GM19193 (cell line): ENCODE measurements at regions not wholly inside any gene's neighbourhood (a gene's known extent, or its start where the extent isn't known, plus 50 kb on each side); places are given as distances from the start of the nearest gene placed in this dataset.

ENCODE experiments used
- POLR2A ChIP-seq: IDR thresholded peaks from 4 replicates; pipeline ENCODE4 v1.6.1; 2011; ENCODE audit not compliant: insufficient read depth, insufficient read length; ENCODE audit errors: extremely low read depth

DNA sequence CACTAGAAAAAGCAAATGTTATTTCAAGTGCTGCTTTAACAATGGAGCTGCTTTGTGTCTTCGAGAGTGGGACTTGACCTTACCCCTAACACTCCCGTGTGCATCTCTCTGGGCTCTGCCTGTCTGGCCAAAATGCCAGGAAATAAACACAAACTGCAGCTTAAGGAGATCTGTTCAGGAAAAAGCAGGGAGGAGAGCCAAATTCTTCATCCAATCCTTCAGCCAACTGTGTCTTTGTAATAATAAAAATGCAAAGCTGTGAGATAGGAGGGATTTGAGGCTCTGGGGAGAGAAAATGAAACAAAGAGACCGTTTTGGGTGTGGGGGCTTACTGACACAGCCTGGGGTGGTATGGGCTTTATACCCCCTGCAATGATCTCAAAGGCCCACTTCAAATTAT, 85.8 kb upstream of the WSCD2 start:
- TF ChIP-seq POLR2A = no peak

DNA sequence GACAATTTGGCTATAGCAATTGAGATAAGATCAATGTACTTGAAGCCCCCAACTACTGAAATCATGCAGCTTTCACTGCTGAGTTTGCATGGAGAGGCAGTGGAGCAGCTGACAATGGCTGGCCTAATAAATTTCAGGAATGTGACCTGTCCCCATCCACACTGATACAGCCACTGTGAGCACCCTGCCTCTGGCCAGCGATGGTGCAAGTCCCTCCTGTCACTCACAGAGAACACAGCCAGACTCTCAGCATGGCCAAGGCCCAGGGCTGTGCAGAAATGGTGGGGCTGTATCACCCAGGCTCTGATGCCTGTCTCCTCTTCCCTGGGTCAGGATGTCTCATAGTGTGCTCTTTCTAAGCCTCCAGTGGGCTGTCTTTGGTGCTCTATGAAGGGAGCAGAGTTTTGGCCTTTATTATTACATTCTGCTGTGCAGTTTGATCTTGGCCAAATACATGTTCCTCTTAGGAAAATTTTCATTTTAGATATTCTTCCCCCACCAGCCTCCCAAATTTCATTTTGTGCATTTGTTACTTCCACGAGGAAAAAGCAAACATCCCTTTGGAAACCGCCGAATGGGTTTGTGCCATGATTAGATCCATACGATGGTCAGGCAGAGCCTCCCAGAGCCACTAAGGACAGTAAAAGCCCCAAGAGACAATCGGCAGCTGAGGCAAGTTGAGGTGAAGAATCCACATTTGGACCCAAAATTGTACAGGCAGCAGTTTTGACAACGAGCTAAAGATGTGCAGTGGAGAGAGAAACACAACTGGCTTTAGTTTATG, 85.1 kb upstream of the WSCD2 start:
- TF ChIP-seq POLR2A = no peak

DNA sequence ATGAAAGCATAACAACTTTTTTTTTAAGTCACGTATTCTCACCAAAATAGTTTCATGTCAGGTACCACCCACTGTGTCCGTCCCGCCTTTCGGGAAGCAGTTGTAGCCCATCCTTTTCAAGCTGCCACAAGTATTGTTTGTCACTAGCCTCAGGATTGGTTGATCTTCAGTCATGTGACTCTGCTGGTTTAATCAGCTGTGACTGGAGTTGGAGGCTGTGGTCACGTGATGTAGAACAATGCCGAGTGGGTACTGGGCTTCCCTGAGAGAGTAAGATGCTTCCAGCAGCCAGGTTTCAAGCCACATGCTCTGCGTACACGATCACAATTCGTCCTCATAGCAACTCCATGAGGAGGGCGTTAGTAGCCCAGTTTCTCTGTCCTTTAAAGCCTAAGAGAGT, 83.0 kb upstream of the WSCD2 start:
- TF ChIP-seq POLR2A = no peak

DNA sequence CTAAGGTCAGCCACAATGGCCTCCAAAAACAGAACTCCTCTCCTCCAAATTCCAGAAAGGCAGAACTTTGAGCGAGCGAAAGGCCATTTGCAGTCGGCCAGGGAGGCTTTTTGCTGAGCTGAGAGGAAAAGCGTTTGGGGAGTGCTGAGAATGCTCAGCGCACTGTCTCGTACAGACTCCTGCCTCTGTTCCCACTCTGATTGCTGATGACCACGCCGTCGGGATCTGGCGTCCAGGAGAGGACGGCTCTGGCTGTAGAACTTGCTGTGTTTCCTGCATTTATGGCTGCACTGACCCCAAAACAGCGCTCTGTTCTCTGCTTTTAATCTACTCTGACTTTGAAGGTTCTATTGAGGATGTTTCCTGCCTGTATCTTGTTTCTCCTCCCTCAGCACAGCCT, 82.4 kb upstream of the WSCD2 start:
- TF ChIP-seq POLR2A = no peak

DNA sequence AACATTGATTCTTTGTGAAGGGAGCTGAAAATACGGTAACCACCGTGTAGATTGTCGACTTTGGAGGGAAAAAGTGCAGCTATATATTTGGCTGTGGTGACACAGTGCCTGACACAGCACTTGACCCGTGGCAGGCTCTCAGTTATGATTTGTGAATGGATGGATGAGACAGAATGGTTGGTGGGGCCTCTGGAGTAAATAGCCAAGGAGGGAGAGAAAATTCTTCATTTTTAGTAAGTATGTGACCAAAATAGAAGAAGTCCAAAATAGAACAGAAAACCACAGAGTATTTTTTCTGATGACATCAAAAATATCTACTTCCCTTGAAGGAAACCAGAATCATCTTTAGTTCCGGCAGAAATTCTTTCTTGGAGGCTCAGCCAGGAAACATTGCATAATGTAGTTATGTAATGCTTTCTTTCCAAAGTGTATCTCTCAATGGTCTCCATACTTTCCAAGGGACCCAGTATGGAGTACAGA, 82.0 kb upstream of the WSCD2 start:
- TF ChIP-seq POLR2A = no peak

DNA sequence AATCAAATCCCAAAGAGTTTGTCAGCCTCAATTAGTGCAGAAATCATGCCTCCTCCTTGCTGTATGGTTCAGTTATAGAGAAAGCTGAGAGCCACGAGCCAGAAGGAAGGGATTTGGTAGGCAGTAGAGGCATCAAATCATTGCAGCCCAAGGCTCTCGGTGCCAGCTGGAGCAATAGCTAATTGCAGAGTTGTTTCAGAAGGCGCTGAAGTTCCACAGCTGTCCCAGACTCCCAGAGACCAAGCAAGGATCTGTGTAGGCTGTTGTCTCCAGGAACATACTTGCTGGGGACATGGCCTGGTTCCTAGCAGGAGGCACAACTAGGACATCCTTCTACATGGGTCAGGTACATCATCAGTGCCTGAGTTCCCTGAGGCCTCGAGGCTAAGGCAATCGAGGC, 80.4 kb upstream of the WSCD2 start:
- no peak for TF ChIP-seq POLR2A

DNA sequence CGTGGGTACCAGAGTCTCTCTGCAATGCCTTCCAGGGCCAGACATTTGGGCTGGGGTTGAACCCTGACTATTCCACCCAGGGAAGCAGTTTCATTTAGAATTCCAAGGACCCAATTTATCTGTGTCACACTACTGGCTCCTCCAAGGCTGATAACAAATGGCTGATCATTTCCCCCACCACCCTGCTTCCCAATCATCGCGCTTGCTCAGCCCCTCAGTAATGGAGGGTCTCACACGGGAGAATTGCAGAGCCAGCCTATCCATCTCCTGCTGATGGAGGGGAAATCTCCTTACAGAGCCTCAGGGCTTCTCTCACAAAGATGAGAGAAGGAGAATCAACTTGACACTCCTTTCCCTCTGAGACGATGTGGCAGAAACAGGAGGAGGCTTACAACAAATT, 78.4 kb upstream of the WSCD2 start:
- TF ChIP-seq POLR2A = no peak

DNA sequence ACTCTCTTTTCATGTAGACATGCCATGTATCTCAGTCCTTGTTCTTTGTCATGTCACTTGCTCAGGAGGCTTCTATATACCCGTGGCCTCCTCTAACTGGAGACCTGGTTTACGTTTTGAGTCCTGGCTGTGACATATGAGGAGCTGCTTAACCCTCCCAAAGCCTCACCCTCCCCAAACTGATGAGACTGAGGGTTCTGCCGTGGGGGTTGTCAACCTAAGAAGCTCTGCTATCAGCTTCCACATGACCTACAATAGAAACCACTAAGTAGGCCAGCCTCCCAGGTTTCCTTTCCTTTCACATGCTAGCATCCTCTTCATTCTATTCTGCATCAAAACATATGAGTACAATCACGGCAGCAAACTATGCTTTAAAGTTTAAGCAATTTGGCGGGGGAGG, 76.8 kb upstream of the WSCD2 start:
- no peak for TF ChIP-seq POLR2A

DNA sequence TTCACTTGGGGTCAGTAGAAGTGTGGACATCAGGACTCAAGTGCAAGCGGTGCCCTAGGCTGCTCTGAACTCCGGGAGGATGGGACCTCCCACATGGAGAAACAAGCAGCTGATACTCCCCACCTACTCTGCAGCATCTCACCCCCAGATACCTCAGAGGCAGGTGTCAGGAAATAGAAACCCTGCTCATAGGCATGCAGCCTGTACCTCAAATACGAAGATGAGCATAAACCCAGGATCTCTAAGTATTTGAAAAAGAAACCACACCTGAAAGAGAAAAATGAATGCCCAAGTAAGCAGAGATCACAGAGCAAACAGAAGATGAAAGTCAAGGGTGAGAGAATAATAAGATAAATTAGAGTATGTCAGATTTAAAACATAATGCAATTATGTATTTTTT, 75.6 kb upstream of the WSCD2 start:
- TF ChIP-seq POLR2A = no peak

DNA sequence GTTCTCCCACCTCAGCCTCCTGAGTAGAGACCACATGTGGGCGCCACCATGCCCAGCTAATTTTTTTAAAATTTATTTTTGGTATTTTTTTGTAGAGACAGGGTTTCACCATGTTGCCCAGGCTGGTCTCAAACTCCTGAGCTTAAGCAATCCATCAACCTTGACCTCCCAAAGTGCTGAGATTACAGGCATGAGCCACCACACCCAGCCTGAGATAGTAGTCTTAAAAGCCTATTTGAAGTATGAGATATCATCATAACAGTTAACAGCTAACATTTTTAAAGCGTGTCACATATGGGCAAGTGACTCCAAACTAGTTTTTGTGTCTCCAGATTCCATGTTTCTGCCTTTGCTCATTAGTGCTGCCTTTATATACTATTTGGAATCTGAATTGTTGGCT, 74.6 kb upstream of the WSCD2 start:
- TF ChIP-seq POLR2A = no peak

DNA sequence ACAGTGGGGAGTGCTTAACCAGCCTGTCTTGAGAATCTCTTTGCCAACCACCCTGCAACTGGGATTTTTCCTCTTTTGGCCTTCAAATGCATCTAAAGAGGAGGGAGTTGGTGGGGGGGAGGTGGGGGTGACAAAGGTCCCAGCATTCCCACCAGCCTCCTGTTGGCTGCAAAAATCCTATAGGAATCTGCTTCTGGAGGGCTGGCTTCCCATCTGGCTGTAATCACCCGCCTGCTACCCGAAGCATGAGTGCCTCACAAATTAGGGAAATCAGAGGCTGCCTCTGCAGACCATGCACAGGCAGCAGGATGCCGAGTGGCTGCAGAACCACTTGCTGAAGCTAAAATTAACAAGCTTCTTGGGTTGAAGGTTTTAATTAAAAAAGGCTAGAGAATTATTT, 73.9 kb upstream of the WSCD2 start:
- no peak for TF ChIP-seq POLR2A

DNA sequence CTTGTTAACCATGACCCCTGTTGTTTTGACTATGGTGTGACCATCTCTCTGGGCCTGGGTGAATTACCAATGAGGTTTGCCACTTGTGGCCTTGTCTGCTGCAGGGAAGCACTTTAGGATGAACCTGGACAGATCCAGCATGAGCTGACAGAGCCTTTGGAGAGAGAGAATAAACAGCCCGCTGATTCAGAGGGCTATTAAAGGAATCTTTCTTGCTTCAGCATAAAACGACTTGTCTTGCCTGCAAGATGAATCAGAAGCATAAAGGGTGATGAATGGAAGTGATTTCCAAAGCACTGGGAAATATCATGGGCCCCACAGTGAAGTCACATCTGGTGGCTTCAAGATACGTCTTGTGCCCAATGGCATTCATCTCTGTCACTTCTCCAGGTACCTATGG, 69.0 kb upstream of the WSCD2 start:
- TF ChIP-seq POLR2A = no peak

DNA sequence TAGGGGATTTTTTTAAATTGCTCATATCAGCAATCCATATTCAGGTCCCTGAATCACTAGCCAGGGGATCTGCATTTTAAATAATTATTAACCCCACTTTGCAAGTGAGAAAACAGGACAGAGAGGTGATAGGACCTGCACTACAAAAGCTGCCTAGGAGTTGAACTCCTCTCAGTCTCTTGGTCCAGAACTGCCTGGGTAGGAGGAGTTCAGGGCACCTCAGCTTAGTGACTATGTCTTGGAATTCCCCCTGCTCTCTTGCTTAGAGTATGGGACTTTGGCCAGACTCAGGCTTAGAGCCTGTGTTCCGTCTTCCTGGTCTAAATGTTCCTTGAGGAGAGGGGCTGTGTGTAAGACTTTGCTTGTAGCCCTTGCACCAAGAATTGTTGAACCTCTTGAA, 68.2 kb upstream of the WSCD2 start:
- TF ChIP-seq POLR2A = no peak

DNA sequence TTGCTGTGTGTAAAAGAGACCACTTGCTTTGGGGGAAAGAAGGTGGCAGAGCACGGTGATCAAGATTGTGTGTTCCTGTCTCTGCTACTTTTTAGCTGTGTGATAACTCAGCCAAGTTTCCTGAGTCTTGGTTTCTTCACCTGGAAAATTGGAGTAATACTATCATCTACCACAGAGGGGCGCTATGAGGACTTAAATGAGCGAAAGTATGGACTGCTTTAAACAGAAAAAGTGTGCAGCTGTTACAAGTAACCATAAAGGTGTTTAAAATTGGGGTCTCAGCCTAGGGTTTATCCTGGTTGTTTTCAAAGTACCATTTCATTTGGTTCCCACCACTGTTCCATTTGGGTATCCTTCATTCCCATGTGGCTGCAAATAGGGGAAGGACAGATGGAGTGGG, 65.9 kb upstream of the WSCD2 start:
- no peak for TF ChIP-seq POLR2A

DNA sequence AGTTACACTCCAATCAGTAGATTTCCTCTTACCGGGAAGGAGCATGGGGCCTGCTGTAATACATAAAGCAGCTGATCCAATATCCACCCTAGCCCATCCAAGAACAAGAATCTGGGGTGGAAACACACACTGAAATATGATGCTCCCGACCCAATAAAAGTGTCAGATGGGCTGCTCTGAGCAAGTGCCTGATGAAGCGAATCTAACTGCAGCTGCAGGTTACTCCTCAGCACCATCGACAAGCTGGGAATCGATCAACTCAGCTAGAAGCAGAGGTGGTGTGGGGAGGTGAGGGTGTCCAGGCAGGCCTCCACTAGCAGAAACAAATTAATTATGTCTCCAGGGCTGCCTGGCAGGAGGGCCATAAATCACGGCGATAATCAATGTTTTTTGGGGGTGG, 64.0 kb upstream of the WSCD2 start:
- TF ChIP-seq POLR2A = no peak

DNA sequence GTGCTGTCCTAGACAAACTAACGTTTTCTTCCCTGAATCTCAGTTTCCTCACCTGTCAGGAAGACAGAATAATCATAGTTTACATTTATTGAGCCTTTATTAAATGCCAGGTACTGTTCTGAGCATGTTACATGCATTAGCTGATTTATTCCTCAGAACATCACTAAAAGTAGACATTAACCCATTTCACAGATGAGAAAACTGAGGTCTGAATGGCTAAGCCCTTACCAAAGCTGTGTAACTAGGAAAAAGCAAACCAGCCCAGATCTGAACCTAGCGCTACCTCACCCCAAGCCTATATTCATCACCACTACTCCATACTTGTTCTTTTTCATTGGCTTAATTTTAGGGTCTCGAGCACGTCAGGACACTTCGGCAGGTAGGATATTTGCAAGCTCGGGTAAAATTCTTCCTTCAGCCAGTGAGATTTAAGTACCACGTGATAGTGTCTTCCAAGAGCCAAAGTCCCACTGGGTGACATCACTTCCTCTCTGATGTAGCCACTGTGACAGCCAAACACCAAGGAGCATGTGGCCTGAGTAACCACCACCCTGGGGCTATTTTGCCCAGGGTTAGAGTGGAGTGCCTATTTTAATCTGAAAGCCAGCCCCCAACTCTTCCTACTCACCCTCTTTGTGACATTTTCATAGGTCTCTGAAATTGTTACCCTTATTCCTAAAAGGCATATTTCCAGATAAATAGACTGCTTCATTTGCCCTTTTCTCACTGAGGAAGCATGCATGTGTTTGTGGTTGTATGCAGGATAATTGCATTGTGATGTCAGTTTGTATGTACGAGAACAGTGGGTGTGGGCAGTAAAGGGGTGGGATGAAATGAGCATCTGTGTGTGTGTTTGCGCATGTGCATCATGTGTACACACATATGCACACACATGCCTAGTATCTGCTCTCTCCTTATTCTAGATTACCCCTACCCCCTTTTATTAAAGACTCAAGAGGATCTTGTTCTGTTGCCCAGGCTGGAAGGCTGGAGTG, 62.2 kb upstream of the WSCD2 start:
- no peak for TF ChIP-seq POLR2A
